Mesothelial cell of epicardium (in vitro differentiated cells): ENCODE measurements at regions not wholly inside any gene's neighbourhood (a gene's known extent, or its start where the extent isn't known, plus 50 kb on each side); places are given as distances from the start of the nearest gene placed in this dataset.

ENCODE experiments used
- DNase-seq, 2 experiments: peaks; one replicate each; pipeline ENCODE4 v3.0.0; 2021; ENCODE audit warnings: low spot score in 2 of 2; ENCODE audit not compliant: unreplicated experiment in 2 of 2
- H3K27ac Mint-ChIP-seq: 2 replicates; pipeline ENCODE4 v1.8.0; 2021; ENCODE audit warnings: mixed read lengths
- H3K27me3 Mint-ChIP-seq: 2 replicates; pipeline ENCODE4 v1.8.0; 2021; ENCODE audit warnings: low read depth, mixed read lengths
- H3K36me3 Mint-ChIP-seq: 2 replicates; pipeline ENCODE4 v1.8.0; 2021; ENCODE audit warnings: mixed read lengths
- H3K4me1 Mint-ChIP-seq: 2 replicates; pipeline ENCODE4 v1.8.0; 2021; ENCODE audit warnings: mixed read lengths
- H3K4me3 Mint-ChIP-seq: 2 replicates; pipeline ENCODE4 v1.8.0; 2021; ENCODE audit warnings: mild to moderate bottlenecking, moderate library complexity, mixed read lengths
- H3K9me3 Mint-ChIP-seq: 2 replicates; pipeline ENCODE4 v1.8.0; 2021; ENCODE audit warnings: mixed read lengths
- CTCF ChIP-seq: fragments of 200-600 bp; sonication (generic); IDR thresholded peaks from one replicate; pipeline ENCODE4 v1.5.0; 2021; ENCODE audit warnings: antibody characterized with exemption; ENCODE audit not compliant: unreplicated experiment

- peaks cover 38% of the 10 kb centered on the region for H3K27me3 Mint-ChIP-seq
- H3K4me1 Mint-ChIP-seq, result no peaks in the 10 kb centered on the region
- peaks cover 8% of the 10 kb centered on the region for H3K9me3 Mint-ChIP-seq
- no peak overlapping the region for H3K27ac Mint-ChIP-seq
- TF ChIP-seq CTCF, result no peak
- DNase-seq, result no peak
- H3K36me3 Mint-ChIP-seq, result no peaks in the 10 kb centered on the region
- no peak overlapping the region for H3K4me3 Mint-ChIP-seq
Observed at GRCh38 chr15:98312913-98313312, 335.4 kb upstream of the IGF1R start.

GRCh38 chr15:98315971-98316370 is 332.4 kb upstream of the IGF1R start:
- no peak for DNase-seq
- no peaks in the 10 kb centered on the region for H3K4me1 Mint-ChIP-seq
- peaks cover 25% of the 10 kb centered on the region for H3K27me3 Mint-ChIP-seq
- TF ChIP-seq CTCF, result no peak
- peaks cover 11% of the 10 kb centered on the region for H3K9me3 Mint-ChIP-seq
- no peak overlapping the region for H3K4me3 Mint-ChIP-seq
- H3K27ac Mint-ChIP-seq, result no peak overlapping the region
- no peaks in the 10 kb centered on the region for H3K36me3 Mint-ChIP-seq

- Mint-ChIP-seq H3K36me3 (no peaks in the 10 kb centered on the region), H3K4me3 (no peak overlapping the region), H3K4me1 (no peaks in the 10 kb centered on the region), H3K9me3 (peaks cover 19% of the 10 kb centered on the region), H3K27ac (no peak overlapping the region), H3K27me3 (peaks cover 3% of the 10 kb centered on the region)
- no peak for DNase-seq
- TF ChIP-seq CTCF, result no peak
Observed at GRCh38 chr15:98321896-98322295, 326.4 kb upstream of the IGF1R start.

GRCh38 chr15:98322581-98322980 is 325.8 kb upstream of the IGF1R start:
- Mint-ChIP-seq H3K36me3 (no peaks in the 10 kb centered on the region), H3K4me1 (no peaks in the 10 kb centered on the region), H3K4me3 (no peak overlapping the region), H3K27me3 (peaks cover 6% of the 10 kb centered on the region), H3K27ac (no peak overlapping the region), H3K9me3 (peaks cover 19% of the 10 kb centered on the region)
- DNase-seq, result no peak
- no peak for TF ChIP-seq CTCF

GRCh38 chr15:98324341-98324970 is 323.9 kb upstream of the IGF1R start:
- peaks cover 10% of the 10 kb centered on the region for H3K27me3 Mint-ChIP-seq
- H3K4me3 Mint-ChIP-seq, result no peak overlapping the region
- no peak overlapping the region for H3K27ac Mint-ChIP-seq
- no peak for TF ChIP-seq CTCF
- DNase-seq, result no peak
- peaks cover 13% of the 10 kb centered on the region for H3K9me3 Mint-ChIP-seq
- H3K36me3 Mint-ChIP-seq, result no peaks in the 10 kb centered on the region
- no peaks in the 10 kb centered on the region for H3K4me1 Mint-ChIP-seq

GRCh38 chr15:98326804-98327203 is 321.5 kb upstream of the IGF1R start:
- no peak overlapping the region for H3K4me3 Mint-ChIP-seq
- H3K27ac Mint-ChIP-seq, result no peak overlapping the region
- H3K27me3 Mint-ChIP-seq, result peaks cover 27% of the 10 kb centered on the region
- no peak for DNase-seq
- peaks cover 8% of the 10 kb centered on the region for H3K9me3 Mint-ChIP-seq
- H3K36me3 Mint-ChIP-seq, result no peaks in the 10 kb centered on the region
- no peaks in the 10 kb centered on the region for H3K4me1 Mint-ChIP-seq
- no peak for TF ChIP-seq CTCF
